T-helper 22 cell (primary cell): ENCODE measurements at regions not wholly inside any gene's neighbourhood (a gene's known extent, or its start where the extent isn't known, plus 50 kb on each side); places are given as distances from the start of the nearest gene placed in this dataset.

ENCODE experiments used
- DNase-seq: peaks from one replicate; pipeline ENCODE4 v3.0.0-alpha.2; 2020; ENCODE audit warnings: low read depth

- DNase-seq: no peak
These were observed 78.4 kb upstream of the NUDT4 start for GRCh38 chr12:93299262-93299846.

GRCh38 chr12:93300611-93301021 is 77.1 kb upstream of the NUDT4 start:
- no peak for DNase-seq

GRCh38 chr12:93302331-93303229 is 75.1 kb upstream of the NUDT4 start:
- no peak for DNase-seq

GRCh38 chr12:93306636-93307035 is 71.1 kb upstream of the NUDT4 start:
- DNase-seq: no peak

GRCh38 chr12:93308281-93308680 is 69.4 kb upstream of the NUDT4 start:
- no peak for DNase-seq

- DNase-seq: no peak
These were observed 65.9 kb upstream of the NUDT4 start for GRCh38 chr12:93311827-93312226.

- DNase-seq: no peak
These were observed 63.6 kb upstream of the NUDT4 start for GRCh38 chr12:93314177-93314497.

- DNase-seq: no peak
These were observed 62.3 kb upstream of the NUDT4 start for GRCh38 chr12:93315385-93315906.

- DNase-seq: no peak
These were observed 61.7 kb upstream of the NUDT4 start for GRCh38 chr12:93315907-93316622.

- DNase-seq: no peak
These were observed 61.1 kb upstream of the NUDT4 start for GRCh38 chr12:93316623-93316971.

- DNase-seq: no peak
These were observed 60.5 kb upstream of the NUDT4 start for GRCh38 chr12:93317227-93317626.

- no peak for DNase-seq
These were observed 58.8 kb upstream of the NUDT4 start for GRCh38 chr12:93318720-93319522.

GRCh38 chr12:93319523-93320050 is 58.1 kb upstream of the NUDT4 start:
- no peak for DNase-seq

GRCh38 chr12:93322784-93323183 is 54.9 kb upstream of the NUDT4 start:
- DNase-seq: no peak

GRCh38 chr12:93323625-93324329 is 53.9 kb upstream of the NUDT4 start:
- no peak for DNase-seq

GRCh38 chr12:93325855-93326254 is 51.9 kb upstream of the NUDT4 start:
- DNase-seq: no peak
